Peyer's patch (tissue), 4 donors: ENCODE measurements at regions not wholly inside any gene's neighbourhood (a gene's known extent, or its start where the extent isn't known, plus 50 kb on each side); places are given as distances from the start of the nearest gene placed in this dataset.

Experiments
- DNase-seq, 3 donors: peaks; one replicate each; pipeline ENCODE4 v3.0.0-alpha.2; 2017 to 2019
- H3K27ac ChIP-seq, 4 donors: fragments of 200-600 bp; sonication (generic); one replicate each; pipeline ENCODE4 v1.5.1; 2016 to 2019
- H3K27me3 ChIP-seq, 2 donors: fragments of 200-600 bp; sonication (generic); one replicate each; pipeline ENCODE4 v1.5.1; 2019
- H3K36me3 ChIP-seq, 3 donors: fragments of 200-600 bp; sonication (generic); one replicate each; pipeline ENCODE4 v1.5.1; 2016 to 2019
- H3K4me1 ChIP-seq, 4 donors: fragments of 200-600 bp; sonication (generic); one replicate each; pipeline ENCODE4 v1.5.1; 2016 to 2019
- H3K4me3 ChIP-seq, 4 donors: fragments of 200-600 bp; sonication (generic); 1 replicate in 3 of 4; 2 replicates in 1 of 4; pipeline ENCODE4 v1.5.1; 2016 to 2019; ENCODE audit warnings: mild to moderate bottlenecking in 1 of 4
- H3K9me3 ChIP-seq, 4 donors: fragments of 200-600 bp; sonication (generic); one replicate each; pipeline ENCODE4 v1.5.1; 2016 to 2019; ENCODE audit warnings: mild to moderate bottlenecking in 1 of 4
- CTCF ChIP-seq, 6 experiments: fragments of 450-650 bp in 4 of 6; fragments of 200-600 bp in 2 of 6; sonication (generic) in 1 of 6; IDR thresholded peaks; one replicate each; pipeline ENCODE4 v1.5.1; 2017 to 2019; ENCODE audit warnings: antibody characterized with exemption in 6 of 6, mild to moderate bottlenecking in 3 of 6, moderate library complexity in 1 of 6
- POLR2A ChIP-seq, 2 donors: fragments of 450-650 bp; IDR thresholded peaks; one replicate each; pipeline ENCODE4 v1.5.1; 2017; ENCODE audit warnings: antibody characterized with exemption in 2 of 2, mild to moderate bottlenecking in 2 of 2, moderate library complexity in 2 of 2

GRCh38 chr5:169430671-169431070, 129.7 kb upstream of the SLIT3 start:
- H3K36me3 ChIP-seq: no peaks in the 10 kb centered on the region
- no peaks in the 10 kb centered on the region for H3K9me3 ChIP-seq
- TF ChIP-seq CTCF (IDR thresholded peaks at IDR 0.05) (no peak), POLR2A (IDR thresholded peaks at IDR 0.05) (no peak)
- no peak overlapping the region for H3K4me3 ChIP-seq
- no peak overlapping the region for H3K27ac ChIP-seq
- DNase-seq: no peak
- no peaks in the 10 kb centered on the region for H3K4me1 ChIP-seq
- no peaks in the 10 kb centered on the region for H3K27me3 ChIP-seq

DNA sequence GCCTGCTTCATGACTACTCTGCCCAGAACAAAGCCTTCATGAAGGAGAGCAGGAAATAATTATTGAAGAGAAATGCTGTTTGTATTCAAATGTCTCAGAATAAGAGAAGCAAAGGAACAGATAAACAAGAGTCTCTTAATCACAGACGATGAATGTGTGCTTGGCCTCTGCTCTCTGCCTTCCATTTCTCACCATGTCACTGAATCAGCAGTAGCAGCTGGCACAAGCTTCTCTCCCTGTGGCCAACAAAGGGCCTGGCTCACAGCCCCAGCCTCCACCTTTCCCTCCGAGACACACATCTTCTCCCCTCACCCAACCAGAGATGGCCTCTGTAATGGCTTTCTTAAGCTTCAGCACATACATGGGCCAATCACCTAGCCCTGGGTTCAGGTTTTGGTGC, 128.1 kb upstream of the SLIT3 start:
- H3K9me3 ChIP-seq: no peaks in the 10 kb centered on the region
- no peak for DNase-seq
- no peak overlapping the region for H3K4me3 ChIP-seq
- H3K4me1 ChIP-seq: no peaks in the 10 kb centered on the region
- H3K27me3 ChIP-seq: no peaks in the 10 kb centered on the region
- H3K36me3 ChIP-seq: no peaks in the 10 kb centered on the region
- TF ChIP-seq CTCF (IDR thresholded peaks at IDR 0.05) (no peak), POLR2A (IDR thresholded peaks at IDR 0.05) (no peak)
- no peak overlapping the region for H3K27ac ChIP-seq

DNA sequence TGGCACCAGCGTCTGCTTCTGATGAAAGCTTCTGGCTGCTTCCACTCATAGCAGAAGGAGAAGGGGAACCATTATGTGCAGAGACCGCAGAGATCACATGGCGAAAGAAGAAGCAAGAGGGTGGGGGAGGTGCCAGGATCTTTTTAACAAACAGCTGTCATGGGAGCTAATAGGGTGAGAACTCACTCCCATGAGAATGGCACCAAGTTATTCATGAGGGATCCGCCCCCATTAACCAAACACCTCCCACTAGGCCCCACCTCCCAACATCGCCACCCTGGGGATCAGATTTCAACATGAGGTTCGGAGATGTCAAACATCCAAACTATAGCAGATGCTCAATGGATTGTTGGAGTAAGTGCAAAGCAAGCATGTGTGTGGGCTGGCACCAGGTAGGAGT, 125.8 kb upstream of the SLIT3 start:
- H3K4me1 ChIP-seq: no peaks in the 10 kb centered on the region
- H3K36me3 ChIP-seq: no peaks in the 10 kb centered on the region
- TF ChIP-seq POLR2A (IDR thresholded peaks at IDR 0.05): no peak
- TF ChIP-seq CTCF (IDR thresholded peaks at IDR 0.05): no peak
- no peak for DNase-seq
- no peaks in the 10 kb centered on the region for H3K9me3 ChIP-seq
- H3K27ac ChIP-seq: no peak overlapping the region
- H3K4me3 ChIP-seq: no peak overlapping the region
- no peaks in the 10 kb centered on the region for H3K27me3 ChIP-seq

GRCh38 chr5:169424670-169425378, 123.9 kb upstream of the SLIT3 start:
- Histone ChIP-seq H3K36me3 (no peaks in the 10 kb centered on the region), H3K4me1 (no peaks in the 10 kb centered on the region), H3K27ac (no peak overlapping the region), H3K4me3 (no peak overlapping the region), H3K27me3 (no peaks in the 10 kb centered on the region), H3K9me3 (no peaks in the 10 kb centered on the region)
- DNase-seq: no peak
- TF ChIP-seq CTCF (IDR thresholded peaks at IDR 0.05): no peak
- TF ChIP-seq POLR2A (IDR thresholded peaks at IDR 0.05): no peak

DNA sequence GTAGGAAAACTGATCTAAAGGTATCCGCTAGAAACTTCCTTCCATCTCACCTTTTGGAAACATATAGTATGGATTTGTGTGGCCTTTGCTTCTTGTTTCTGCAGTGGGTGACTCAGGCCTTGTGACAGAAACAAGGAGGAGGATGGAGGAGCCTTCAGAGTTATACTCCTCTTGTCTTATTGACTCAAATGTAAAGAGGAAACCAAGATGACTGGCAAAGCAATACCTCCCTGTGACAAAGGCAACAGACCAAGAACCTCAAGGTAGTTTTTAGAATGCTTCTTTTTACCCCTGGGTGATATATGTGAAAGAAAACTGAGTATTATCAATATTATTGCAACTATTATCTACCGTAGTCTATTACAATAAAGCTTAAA, 123.3 kb upstream of the SLIT3 start:
- H3K27ac ChIP-seq: no peak overlapping the region
- TF ChIP-seq POLR2A (IDR thresholded peaks at IDR 0.05) (no peak), CTCF (IDR thresholded peaks at IDR 0.05) (no peak)
- no peaks in the 10 kb centered on the region for H3K9me3 ChIP-seq
- no peaks in the 10 kb centered on the region for H3K4me1 ChIP-seq
- no peak overlapping the region for H3K4me3 ChIP-seq
- no peaks in the 10 kb centered on the region for H3K27me3 ChIP-seq
- no peaks in the 10 kb centered on the region for H3K36me3 ChIP-seq
- no peak for DNase-seq
